HG03175 (cell line): ENCODE measurements at regions not wholly inside any gene's neighbourhood (a gene's known extent, or its start where the extent isn't known, plus 50 kb on each side); places are given as distances from the start of the nearest gene placed in this dataset.
"Not testable (repeated sequence)": the region's sequence is repeated elsewhere in the genome, so short reads cannot be mapped to it uniquely, and the experiment has no call there.

ENCODE experiments used
- ATAC-seq: cut with Tn5 transposase; IDR thresholded peaks from one replicate; pipeline ENCODE4 v1.9.1; 2021; ENCODE audit warnings: mild to moderate bottlenecking, moderate library complexity; ENCODE audit not compliant: unreplicated experiment

- no peak for ATAC-seq
These were observed 1097.7 kb downstream of the TMTC2 start for GRCh38 chr12:83784298-83784890.

- no peak for ATAC-seq
These were observed 1092.8 kb downstream of the TMTC2 start for GRCh38 chr12:83779526-83779925.

- ATAC-seq, result no peak
These were observed 1082.4 kb downstream of the TMTC2 start for GRCh38 chr12:83769151-83769550.

GRCh38 chr12:83767723-83768122, 1081.0 kb downstream of the TMTC2 start:
- no peak for ATAC-seq

- no peak for ATAC-seq
These were observed 1076.7 kb downstream of the TMTC2 start for GRCh38 chr12:83763425-83763824.

GRCh38 chr12:83759906-83760305, 1073.2 kb downstream of the TMTC2 start:
- no peak for ATAC-seq

GRCh38 chr12:83758888-83759631, 1072.4 kb downstream of the TMTC2 start:
- no peak for ATAC-seq

GRCh38 chr12:83753904-83754303, 1067.2 kb downstream of the TMTC2 start:
- no peak for ATAC-seq

GRCh38 chr12:83753205-83753604, 1066.5 kb downstream of the TMTC2 start:
- ATAC-seq, result no peak

- no peak for ATAC-seq
These were observed 1052.9 kb downstream of the TMTC2 start for GRCh38 chr12:83739607-83740006.

- no peak for ATAC-seq
These were observed 1024.1 kb downstream of the TMTC2 start for GRCh38 chr12:83710851-83711250.

GRCh38 chr12:83709899-83710298, 1023.2 kb downstream of the TMTC2 start:
- no peak for ATAC-seq

- ATAC-seq, result no peak
These were observed 1014.1 kb downstream of the TMTC2 start for GRCh38 chr12:83700838-83701237.

- not testable (repeated sequence) for ATAC-seq
These were observed 1009.6 kb downstream of the TMTC2 start for GRCh38 chr12:83696311-83696710.

GRCh38 chr12:83691730-83692129, 1005.0 kb downstream of the TMTC2 start:
- ATAC-seq, result no peak

- ATAC-seq, result no peak
These were observed 1003.8 kb downstream of the TMTC2 start for GRCh38 chr12:83690465-83690864.

- ATAC-seq, result no peak
These were observed 1002.6 kb downstream of the TMTC2 start for GRCh38 chr12:83689333-83689732.

- ATAC-seq, result no peak
These were observed 990.1 kb downstream of the TMTC2 start for GRCh38 chr12:83676781-83677295.

GRCh38 chr12:83666690-83667089, 980.0 kb downstream of the TMTC2 start:
- ATAC-seq, result no peak

GRCh38 chr12:83665634-83666218, 979.0 kb downstream of the TMTC2 start:
- ATAC-seq, result no peak

GRCh38 chr12:83664650-83665049, 977.9 kb downstream of the TMTC2 start:
- ATAC-seq, result no peak

GRCh38 chr12:83660727-83661358, 974.1 kb downstream of the TMTC2 start:
- no peak for ATAC-seq
